MM.1S (cell line): ENCODE measurements at regions not wholly inside any gene's neighbourhood (a gene's known extent, or its start where the extent isn't known, plus 50 kb on each side); places are given as distances from the start of the nearest gene placed in this dataset.

Experiments used
- DNase-seq: peaks from one replicate; pipeline ENCODE4 v3.0.0-alpha.2; 2015
- H2AFZ ChIP-seq: fragments of 300-600 bp; sonication (generic); 2 replicates; pipeline ENCODE4 v1.6.0; 2016; ENCODE audit warnings: antibody characterized with exemption, low read length
- H3F3A ChIP-seq: fragments of 300-600 bp; sonication (generic); 2 replicates; pipeline ENCODE4 v1.6.1; 2016; ENCODE audit warnings: mild to moderate bottlenecking, antibody characterized with exemption, low read length, moderate library complexity, mixed read lengths; ENCODE audit not compliant: insufficient read depth
- H3K27ac ChIP-seq: fragments of 300-600 bp; sonication (generic); 2 replicates; pipeline ENCODE4 v1.5.1; 2016; ENCODE audit warnings: mild to moderate bottlenecking, low read length
- H3K27me3 ChIP-seq: fragments of 300-600 bp; sonication (generic); replicated peaks from 2 replicates; pipeline ENCODE4 v1.6.0; 2016; ENCODE audit warnings: low read length; ENCODE audit not compliant: insufficient read depth
- H3K36me3 ChIP-seq: fragments of 300-600 bp; sonication (generic); replicated peaks from 2 replicates; pipeline ENCODE4 v1.6.1; 2016; ENCODE audit warnings: mild to moderate bottlenecking, low read length, mixed read lengths; ENCODE audit not compliant: insufficient read depth
- H3K4me1 ChIP-seq: fragments of 300-600 bp; sonication (generic); 2 replicates; pipeline ENCODE4 v1.6.1; 2016; ENCODE audit warnings: low read length, mixed read lengths
- H3K4me2 ChIP-seq: fragments of 300-600 bp; sonication (generic); 2 replicates; pipeline ENCODE4 v1.6.0; 2016; ENCODE audit warnings: low read depth, low read length
- H3K4me3 ChIP-seq: fragments of 300-600 bp; sonication (generic); 2 replicates; pipeline ENCODE4 v1.5.1; 2016; ENCODE audit warnings: low read length, mixed read lengths
- H3K79me2 ChIP-seq: fragments of 300-600 bp; sonication (generic); 2 replicates; pipeline ENCODE4 v1.6.1; 2016; ENCODE audit warnings: mixed run types, low read length, mixed read lengths
- H3K9ac ChIP-seq: fragments of 300-600 bp; sonication (generic); 2 replicates; pipeline ENCODE4 v1.6.1; 2016; ENCODE audit warnings: low read length, mixed read lengths
- H3K9me2 ChIP-seq: fragments of 300-600 bp; sonication (generic); replicated peaks from 2 replicates; pipeline ENCODE4 v1.6.1; 2016; ENCODE audit warnings: mild to moderate bottlenecking, low read length, mixed read lengths; ENCODE audit not compliant: insufficient read depth
- H3K9me3 ChIP-seq: fragments of 300-600 bp; sonication (generic); replicated peaks from 2 replicates; pipeline ENCODE4 v1.6.1; 2016; ENCODE audit warnings: mild to moderate bottlenecking, low read length, mixed read lengths; ENCODE audit not compliant: insufficient read depth
- H4K20me1 ChIP-seq: fragments of 300-600 bp; sonication (generic); 2 replicates; pipeline ENCODE4 v1.6.1; 2016; ENCODE audit warnings: mild to moderate bottlenecking, low read length, moderate library complexity, mixed read lengths; ENCODE audit not compliant: insufficient read depth
- CTCF ChIP-seq: fragments of 300-600 bp; sonication (generic); IDR thresholded peaks from 2 replicates; pipeline ENCODE4 v1.5.1; 2016; ENCODE audit warnings: antibody characterized with exemption, low read length, mixed read lengths
- EZH2 ChIP-seq: fragments of 300-600 bp; sonication (generic); optimal IDR thresholded peaks from 2 replicates; pipeline ENCODE3; 2017; ENCODE audit warnings: low read depth, mild to moderate bottlenecking, antibody characterized with exemption, low read length, mixed read lengths
- EZH2phosphoT487 ChIP-seq: fragments of 300-600 bp; sonication (generic); IDR thresholded peaks from 2 replicates; pipeline ENCODE4 v1.6.1; 2018; ENCODE audit warnings: antibody characterized with exemption, low read length

GRCh38 chr10:20616918-20617810, 279.9 kb downstream of the NEBL start:
- DNase-seq, result no peak
- H3K4me2 ChIP-seq, result no peak overlapping the region
- H3K9me3 ChIP-seq, result no peaks in the 10 kb centered on the region
- H3K4me3 ChIP-seq, result no peak overlapping the region
- H4K20me1 ChIP-seq, result no peaks in the 10 kb centered on the region
- no peaks in the 10 kb centered on the region for H3K36me3 ChIP-seq
- no peaks in the 10 kb centered on the region for H3K4me1 ChIP-seq
- no peaks in the 10 kb centered on the region for H3K79me2 ChIP-seq
- H3K27me3 ChIP-seq, result no peaks in the 10 kb centered on the region
- H3K9me2 ChIP-seq, result no peaks in the 10 kb centered on the region
- H3K27ac ChIP-seq, result no peak overlapping the region
- no peaks in the 10 kb centered on the region for H3F3A ChIP-seq
- H2AFZ ChIP-seq, result no peak overlapping the region
- no peak overlapping the region for H3K9ac ChIP-seq
- no peak for TF ChIP-seq EZH2phosphoT487
- TF ChIP-seq EZH2, result no peak
- TF ChIP-seq CTCF, result no peak

GRCh38 chr10:20616056-20616671, 280.9 kb downstream of the NEBL start:
- Histone ChIP-seq H4K20me1 (no peaks in the 10 kb centered on the region), H2AFZ (no peak overlapping the region), H3K27me3 (no peaks in the 10 kb centered on the region), H3K9me3 (no peaks in the 10 kb centered on the region), H3K79me2 (no peaks in the 10 kb centered on the region), H3K36me3 (no peaks in the 10 kb centered on the region), H3K4me3 (no peak overlapping the region), H3K9me2 (no peaks in the 10 kb centered on the region), H3K27ac (no peak overlapping the region), H3K4me1 (no peaks in the 10 kb centered on the region), H3K4me2 (no peak overlapping the region), H3F3A (no peaks in the 10 kb centered on the region), H3K9ac (no peak overlapping the region)
- DNase-seq, result no peak
- TF ChIP-seq EZH2phosphoT487, result no peak

- Histone ChIP-seq H4K20me1 (no peaks in the 10 kb centered on the region), H2AFZ (no peak overlapping the region), H3K4me2 (no peak overlapping the region), H3K27me3 (no peaks in the 10 kb centered on the region), H3K79me2 (no peaks in the 10 kb centered on the region), H3K9me3 (no peaks in the 10 kb centered on the region), H3F3A (no peaks in the 10 kb centered on the region), H3K9me2 (no peaks in the 10 kb centered on the region), H3K4me3 (no peak overlapping the region), H3K9ac (no peak overlapping the region), H3K36me3 (no peaks in the 10 kb centered on the region), H3K27ac (no peak overlapping the region), H3K4me1 (no peaks in the 10 kb centered on the region)
- no peak for DNase-seq
- TF ChIP-seq CTCF, result no peak
These were observed 281.7 kb downstream of the NEBL start for GRCh38 chr10:20615395-20615794.

GRCh38 chr10:20614911-20615310, 282.2 kb downstream of the NEBL start:
- Histone ChIP-seq H3K79me2 (no peaks in the 10 kb centered on the region), H3K4me2 (no peak overlapping the region), H3K36me3 (no peaks in the 10 kb centered on the region), H4K20me1 (no peaks in the 10 kb centered on the region), H3K27ac (no peak overlapping the region), H3K27me3 (no peaks in the 10 kb centered on the region), H3K9me3 (no peaks in the 10 kb centered on the region), H3K9ac (no peak overlapping the region), H3K9me2 (no peaks in the 10 kb centered on the region), H3F3A (no peaks in the 10 kb centered on the region), H3K4me1 (no peaks in the 10 kb centered on the region), H2AFZ (no peak overlapping the region), H3K4me3 (no peak overlapping the region)
- DNase-seq, result no peak
- TF ChIP-seq EZH2phosphoT487 (no peak), CTCF (no peak), EZH2 (no peak)
